22Rv1 (cell line): ENCODE measurements at regions not wholly inside any gene's neighbourhood (a gene's known extent, or its start where the extent isn't known, plus 50 kb on each side); places are given as distances from the start of the nearest gene placed in this dataset.

ENCODE experiments used
- H3K27ac ChIP-seq: fragments of 450-650 bp; 2 replicates; pipeline ENCODE4 v1.5.1; 2017
- ZFX ChIP-seq: fragments of 450-650 bp; IDR thresholded peaks from 2 replicates; pipeline ENCODE4 v1.6.1; 2017; ENCODE audit warnings: antibody characterized with exemption, borderline replicate concordance
- TF ChIP-seq, protein P1 (sequence below): fragments of 450-650 bp; IDR thresholded peaks from 2 replicates; pipeline ENCODE4 v1.5.1; 2017; ENCODE audit warnings: mild to moderate bottlenecking

DNA sequence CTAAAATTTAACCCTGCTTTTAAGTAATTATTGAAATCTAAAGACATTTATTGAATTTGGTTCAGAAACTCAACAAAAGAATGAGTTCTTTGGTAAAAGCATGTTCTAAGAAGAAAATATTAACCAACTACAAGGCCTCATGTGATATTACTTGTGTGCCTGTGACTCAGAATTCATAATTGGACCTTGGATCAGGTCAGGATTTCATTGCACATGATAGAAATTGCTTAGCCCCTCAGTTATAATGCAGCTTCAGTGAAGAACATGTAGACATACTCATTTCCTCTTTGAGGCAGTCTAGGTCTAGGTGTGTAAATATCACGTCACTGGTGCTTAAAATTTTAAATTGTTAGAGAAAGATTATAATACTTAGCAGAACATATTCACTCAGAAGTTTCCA is 410.0 kb upstream of the SOX9 start:
- TF ChIP-seq, protein P1, sequence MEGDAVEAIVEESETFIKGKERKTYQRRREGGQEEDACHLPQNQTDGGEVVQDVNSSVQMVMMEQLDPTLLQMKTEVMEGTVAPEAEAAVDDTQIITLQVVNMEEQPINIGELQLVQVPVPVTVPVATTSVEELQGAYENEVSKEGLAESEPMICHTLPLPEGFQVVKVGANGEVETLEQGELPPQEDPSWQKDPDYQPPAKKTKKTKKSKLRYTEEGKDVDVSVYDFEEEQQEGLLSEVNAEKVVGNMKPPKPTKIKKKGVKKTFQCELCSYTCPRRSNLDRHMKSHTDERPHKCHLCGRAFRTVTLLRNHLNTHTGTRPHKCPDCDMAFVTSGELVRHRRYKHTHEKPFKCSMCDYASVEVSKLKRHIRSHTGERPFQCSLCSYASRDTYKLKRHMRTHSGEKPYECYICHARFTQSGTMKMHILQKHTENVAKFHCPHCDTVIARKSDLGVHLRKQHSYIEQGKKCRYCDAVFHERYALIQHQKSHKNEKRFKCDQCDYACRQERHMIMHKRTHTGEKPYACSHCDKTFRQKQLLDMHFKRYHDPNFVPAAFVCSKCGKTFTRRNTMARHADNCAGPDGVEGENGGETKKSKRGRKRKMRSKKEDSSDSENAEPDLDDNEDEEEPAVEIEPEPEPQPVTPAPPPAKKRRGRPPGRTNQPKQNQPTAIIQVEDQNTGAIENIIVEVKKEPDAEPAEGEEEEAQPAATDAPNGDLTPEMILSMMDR: no peak
- TF ChIP-seq ZFX: no peak

GRCh38 chr17:71713846-71714245 is 407.0 kb upstream of the SOX9 start:
- no peak overlapping the region for H3K27ac ChIP-seq
- no peak for TF ChIP-seq ZFX
- TF ChIP-seq, protein P1: no peak

More for the DNA sequence above, 410.0 kb upstream of the SOX9 start:
- no peak overlapping the region for H3K27ac ChIP-seq

DNA sequence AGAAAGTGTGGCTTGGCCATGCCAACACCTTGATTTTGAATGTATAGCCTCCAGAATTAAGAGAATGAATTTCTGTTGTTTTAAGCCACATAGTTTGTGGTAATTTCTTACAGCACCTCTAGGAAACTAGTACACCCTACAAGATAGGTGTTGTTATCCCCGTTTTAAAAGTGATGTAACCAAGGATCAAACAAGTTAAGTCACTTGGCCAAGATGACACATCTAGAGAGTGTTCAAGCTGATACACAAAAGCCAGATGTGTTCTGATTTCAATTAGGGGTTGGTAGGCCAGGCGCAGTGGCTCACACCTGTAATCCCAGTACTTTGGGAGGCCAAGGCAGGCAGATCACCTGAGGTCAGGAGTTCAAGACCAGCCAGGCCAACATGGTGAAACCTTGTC is 396.5 kb upstream of the SOX9 start:
- no peak overlapping the region for H3K27ac ChIP-seq
- TF ChIP-seq, protein P1: no peak
- TF ChIP-seq ZFX: no peak

DNA sequence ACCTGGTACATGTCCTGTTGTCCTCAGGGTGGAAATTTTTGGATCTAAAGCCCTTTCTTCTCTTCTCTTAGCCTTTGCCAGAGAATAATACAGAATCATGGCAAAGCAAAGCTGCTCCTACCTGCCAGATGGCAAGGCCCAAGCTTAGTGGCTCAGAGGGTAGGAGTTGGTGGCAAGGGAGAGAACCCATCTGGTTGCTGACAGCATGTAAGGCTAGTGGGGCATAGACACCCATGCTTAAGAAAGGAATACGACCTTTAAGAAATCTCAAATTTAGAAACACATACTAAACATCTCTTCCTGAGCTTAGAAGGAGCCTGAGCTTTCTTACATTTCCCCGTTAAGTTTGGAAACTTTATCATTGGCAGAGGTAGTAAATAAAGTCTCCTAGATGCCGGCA is 395.0 kb upstream of the SOX9 start:
- H3K27ac ChIP-seq: no peak overlapping the region
- TF ChIP-seq ZFX: no peak
- TF ChIP-seq, protein P1: no peak

GRCh38 chr17:71726341-71726740 is 394.5 kb upstream of the SOX9 start:
- no peak overlapping the region for H3K27ac ChIP-seq
- TF ChIP-seq, protein P1: no peak
- no peak for TF ChIP-seq ZFX

DNA sequence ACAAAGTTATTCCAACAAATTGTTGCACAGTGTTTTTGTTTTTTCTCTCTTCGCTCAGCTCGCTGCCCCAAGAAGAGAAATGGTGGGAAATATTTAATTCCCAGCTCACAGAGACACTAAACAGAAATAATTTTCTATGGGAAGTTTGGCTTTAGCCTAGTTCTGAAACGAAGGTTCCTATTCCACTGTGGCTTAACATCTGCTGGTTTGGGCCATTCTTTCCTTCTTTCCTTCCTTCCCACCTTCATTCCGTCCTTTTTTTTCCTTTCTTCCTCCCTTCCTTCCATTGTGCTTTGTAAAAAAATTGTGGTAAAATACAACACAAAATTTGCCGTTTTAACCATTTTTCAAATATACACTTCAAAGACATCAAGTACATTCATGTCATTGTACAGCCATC is 393.5 kb upstream of the SOX9 start:
- no peak overlapping the region for H3K27ac ChIP-seq
- TF ChIP-seq, protein P1: no peak
- no peak for TF ChIP-seq ZFX

GRCh38 chr17:71727723-71728122 is 393.1 kb upstream of the SOX9 start:
- H3K27ac ChIP-seq: no peak overlapping the region
- no peak for TF ChIP-seq ZFX
- TF ChIP-seq, protein P1: no peak
